ENCODE measurements at regions not wholly inside any gene's neighbourhood (a gene's known extent, or its start where the extent isn't known, plus 50 kb on each side); places are given as distances from the start of the nearest gene placed in this dataset.

DNA sequence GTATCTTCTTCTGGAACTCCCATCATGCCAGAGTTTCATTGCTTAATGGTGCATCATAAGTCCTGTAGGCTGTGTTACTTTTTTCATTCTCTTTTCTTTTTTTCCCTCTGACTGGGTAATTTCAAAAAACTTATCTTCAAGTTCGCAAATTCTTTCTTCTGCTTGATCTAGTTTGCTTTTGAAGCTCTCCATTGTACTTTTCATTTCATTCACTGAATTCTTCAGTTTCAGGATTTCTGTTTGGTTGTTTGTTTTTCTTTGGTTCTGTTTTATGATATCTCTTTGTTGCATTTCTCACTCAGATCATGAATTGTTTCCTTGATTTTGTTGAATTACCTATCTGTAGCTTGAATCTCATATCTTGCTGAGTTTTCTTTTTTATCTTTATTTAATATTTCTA is 83.3 kb upstream of the PRMT8 start:
- TF ChIP-seq, protein P1, sequence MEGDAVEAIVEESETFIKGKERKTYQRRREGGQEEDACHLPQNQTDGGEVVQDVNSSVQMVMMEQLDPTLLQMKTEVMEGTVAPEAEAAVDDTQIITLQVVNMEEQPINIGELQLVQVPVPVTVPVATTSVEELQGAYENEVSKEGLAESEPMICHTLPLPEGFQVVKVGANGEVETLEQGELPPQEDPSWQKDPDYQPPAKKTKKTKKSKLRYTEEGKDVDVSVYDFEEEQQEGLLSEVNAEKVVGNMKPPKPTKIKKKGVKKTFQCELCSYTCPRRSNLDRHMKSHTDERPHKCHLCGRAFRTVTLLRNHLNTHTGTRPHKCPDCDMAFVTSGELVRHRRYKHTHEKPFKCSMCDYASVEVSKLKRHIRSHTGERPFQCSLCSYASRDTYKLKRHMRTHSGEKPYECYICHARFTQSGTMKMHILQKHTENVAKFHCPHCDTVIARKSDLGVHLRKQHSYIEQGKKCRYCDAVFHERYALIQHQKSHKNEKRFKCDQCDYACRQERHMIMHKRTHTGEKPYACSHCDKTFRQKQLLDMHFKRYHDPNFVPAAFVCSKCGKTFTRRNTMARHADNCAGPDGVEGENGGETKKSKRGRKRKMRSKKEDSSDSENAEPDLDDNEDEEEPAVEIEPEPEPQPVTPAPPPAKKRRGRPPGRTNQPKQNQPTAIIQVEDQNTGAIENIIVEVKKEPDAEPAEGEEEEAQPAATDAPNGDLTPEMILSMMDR (IDR thresholded peaks at IDR 0.05): no peak
- no peak for TF ChIP-seq POLR2A (IDR thresholded peaks at IDR 0.05)
- H3K36me3 ChIP-seq: no peaks in the 10 kb centered on the region
- no peaks in the 10 kb centered on the region for H3K27me3 ChIP-seq
- no peak overlapping the region for H3K27ac ChIP-seq
- DNase-seq: no peak
- intact Hi-C loops (cut with DNase I; ENCODE audit: low total_unique reads): no loop called here
- H3K4me3 ChIP-seq: no peak overlapping the region
- H3K9me3 ChIP-seq: no peaks in the 10 kb centered on the region
- no peaks in the 10 kb centered on the region for H3K4me1 ChIP-seq

DNA sequence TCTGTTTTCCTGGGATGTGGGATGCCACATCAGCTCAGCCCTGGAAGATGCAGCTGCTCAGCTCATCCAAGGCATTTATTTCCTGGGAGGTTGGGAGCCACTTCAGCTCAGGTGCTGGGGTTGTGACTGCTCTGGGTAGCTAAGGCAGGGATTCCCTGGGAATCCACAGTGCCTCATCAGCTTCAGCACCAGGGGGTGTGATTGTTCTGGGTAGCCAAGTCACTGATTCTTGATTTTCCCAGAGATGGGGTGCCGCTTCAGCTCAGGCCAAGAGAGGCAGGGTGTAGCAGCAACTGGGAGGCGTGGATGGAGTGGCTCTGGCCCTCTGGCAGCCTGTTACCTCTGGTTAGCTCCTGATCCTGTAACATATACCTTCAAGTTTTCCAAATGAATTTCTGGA is 81.3 kb upstream of the PRMT8 start:
- Histone ChIP-seq H3K4me1 (no peaks in the 10 kb centered on the region), H3K4me3 (no peak overlapping the region), H3K9me3 (no peaks in the 10 kb centered on the region), H3K27ac (no peak overlapping the region), H3K36me3 (no peaks in the 10 kb centered on the region), H3K27me3 (no peaks in the 10 kb centered on the region)
- TF ChIP-seq, protein P1 (IDR thresholded peaks at IDR 0.05): no peak
- no peak for TF ChIP-seq POLR2A (IDR thresholded peaks at IDR 0.05)
- DNase-seq: no peak
- intact Hi-C loops (cut with DNase I; ENCODE audit: low total_unique reads): no loop called here

DNA sequence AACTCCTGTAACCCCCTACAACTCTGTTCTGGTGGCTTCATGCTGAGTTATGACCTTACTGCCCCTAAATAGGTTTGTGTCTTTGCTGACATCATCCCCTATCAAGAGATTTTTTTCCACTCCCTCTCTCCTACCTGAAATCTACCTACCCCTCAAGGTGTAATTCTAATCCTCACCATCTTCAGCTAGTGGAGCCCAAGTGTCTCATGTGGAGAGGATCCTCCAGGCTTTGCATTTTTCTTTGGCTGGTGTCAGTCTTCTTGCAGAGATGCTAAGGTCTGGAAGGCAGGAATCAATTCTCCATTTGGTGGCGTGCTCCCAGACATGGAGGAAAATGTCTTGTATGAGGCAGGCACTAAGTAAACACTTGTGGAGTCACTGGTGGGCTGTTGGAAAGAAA is 74.8 kb upstream of the PRMT8 start:
- intact Hi-C loops (cut with DNase I; ENCODE audit: low total_unique reads): no loop called here
- H3K27me3 ChIP-seq: no peaks in the 10 kb centered on the region
- H3K36me3 ChIP-seq: no peaks in the 10 kb centered on the region
- no peak overlapping the region for H3K27ac ChIP-seq
- H3K9me3 ChIP-seq: no peaks in the 10 kb centered on the region
- no peaks in the 10 kb centered on the region for H3K4me1 ChIP-seq
- no peak overlapping the region for H3K4me3 ChIP-seq
- no peak for DNase-seq
- TF ChIP-seq POLR2A (IDR thresholded peaks at IDR 0.05): no peak
- TF ChIP-seq, protein P1 (IDR thresholded peaks at IDR 0.05): no peak

- intact Hi-C loops (cut with DNase I; ENCODE audit: low total_unique reads): no loop called here
- H3K4me1 ChIP-seq: no peaks in the 10 kb centered on the region
- H3K27me3 ChIP-seq: no peaks in the 10 kb centered on the region
- H3K36me3 ChIP-seq: no peaks in the 10 kb centered on the region
- H3K9me3 ChIP-seq: no peaks in the 10 kb centered on the region
- H3K27ac ChIP-seq: no peak overlapping the region
- no peak for DNase-seq
- TF ChIP-seq POLR2A (IDR thresholded peaks at IDR 0.05): no peak
- TF ChIP-seq, protein P1 (IDR thresholded peaks at IDR 0.05): no peak
- H3K4me3 ChIP-seq: no peak overlapping the region
Observed at GRCh38 chr12:3416670-3417069, 74.3 kb upstream of the PRMT8 start.

GRCh38 chr12:3417113-3417512 is 73.9 kb upstream of the PRMT8 start:
- Histone ChIP-seq H3K4me3 (no peak overlapping the region), H3K27ac (no peak overlapping the region), H3K27me3 (no peaks in the 10 kb centered on the region), H3K9me3 (no peaks in the 10 kb centered on the region), H3K4me1 (no peaks in the 10 kb centered on the region), H3K36me3 (no peaks in the 10 kb centered on the region)
- no peak for DNase-seq
- TF ChIP-seq POLR2A (IDR thresholded peaks at IDR 0.05): no peak
- TF ChIP-seq, protein P1 (IDR thresholded peaks at IDR 0.05): no peak
- intact Hi-C loops (cut with DNase I; ENCODE audit: low total_unique reads): no loop called here
